H1 (cell line): ENCODE measurements at regions not wholly inside any gene's neighbourhood (a gene's known extent, or its start where the extent isn't known, plus 50 kb on each side); places are given as distances from the start of the nearest gene placed in this dataset.

Source experiments
- CTCF ChIA-PET: fragments of 300-600 bp; sonication (Branson Sonifier 250); formaldehyde crosslinking; loops from one replicate; lab custom pipeline; 2021; ENCODE audit not compliant: partially characterized antibody; lab: Charles Lee
- POLR2A ChIA-PET: fragments of 300-600 bp; sonication (Branson Sonifier 250); formaldehyde crosslinking; loops from one replicate; lab custom pipeline; 2021; ENCODE audit warnings: inconsistent platforms; ENCODE audit not compliant: partially characterized antibody; lab: Charles Lee
- DNase-seq, 2 experiments: peaks; one replicate each; pipeline versions ENCODE4 v3.0.0 to v3.0.0-alpha.2; 2010 to 2022; ENCODE audit warnings: low spot score in 2 of 2, low read depth in 1 of 2, mixed read lengths in 1 of 2
- FAIRE-seq: peaks from 2 replicates; lab custom pipeline; 2011; peaks lifted over from hg19 to GRCh38; lab: Jason Lieb, UNC
- H2AFZ ChIP-seq: 2 replicates; pipeline ENCODE4 v1.8.1; 2012; ENCODE audit warnings: low read length, inconsistent platforms
- H2AK5ac ChIP-seq: 2 replicates; pipeline ENCODE4 v1.6.1; 2013; ENCODE audit warnings: low read depth, low read length
- H2BK120ac ChIP-seq: replicated peaks from 2 replicates; pipeline ENCODE3; 2013; ENCODE audit warnings: low read depth, low read length, inconsistent platforms
- H2BK12ac ChIP-seq: 2 replicates; pipeline ENCODE4 v1.6.1; 2013; ENCODE audit warnings: low read depth, low read length
- H2BK15ac ChIP-seq: 2 replicates; pipeline ENCODE4 v1.6.1; 2013; ENCODE audit warnings: low read length
- H2BK20ac ChIP-seq: 2 replicates; pipeline ENCODE4 v1.6.1; 2013; ENCODE audit warnings: low read length
- H2BK5ac ChIP-seq: 2 replicates; pipeline ENCODE4 v1.6.1; 2013; ENCODE audit warnings: low read depth, low read length
- H3K14ac ChIP-seq: 2 replicates; pipeline ENCODE4 v1.6.1; 2013; ENCODE audit warnings: inconsistent platforms; ENCODE audit not compliant: insufficient read length
- H3K18ac ChIP-seq: 2 replicates; pipeline ENCODE4 v1.6.1; 2013; ENCODE audit warnings: low read length; ENCODE audit errors: extremely low read depth
- H3K23ac ChIP-seq: 2 replicates; pipeline ENCODE4 v1.6.1; 2013; ENCODE audit warnings: inconsistent platforms; ENCODE audit not compliant: insufficient read length
- H3K23me2 ChIP-seq: 2 replicates; pipeline ENCODE4 v1.6.1; 2013; ENCODE audit warnings: low read depth, low read length
- H3K27ac ChIP-seq: 2 replicates; pipeline ENCODE4 v1.6.1; 2011; ENCODE audit warnings: low read depth, low read length, inconsistent platforms
- H3K27me3 ChIP-seq, 4 experiments: replicated peaks in 1 of 4; 1 replicate in 1 of 4; 2 replicates in 3 of 4; pipeline versions ENCODE4 v1.6.1 to v1.8.1; 2011 to 2013; ENCODE audit warnings: low read length in 3 of 4, mild to moderate bottlenecking in 3 of 4, inconsistent platforms in 2 of 4, mixed read lengths in 2 of 4, moderate library complexity in 1 of 4; ENCODE audit not compliant: control insufficient read depth in 3 of 4, insufficient read depth in 3 of 4; ENCODE audit errors: extremely low read depth in 1 of 4
- H3K36me3 ChIP-seq, 4 experiments: 2 replicates each; pipeline versions ENCODE4 v1.6.1 to v1.8.1; 2011 to 2013; ENCODE audit warnings: mild to moderate bottlenecking in 4 of 4, low read length in 3 of 4, moderate library complexity in 2 of 4, control low read depth in 1 of 4, inconsistent platforms in 1 of 4; ENCODE audit not compliant: insufficient read depth in 4 of 4, control insufficient read depth in 2 of 4
- H3K4ac ChIP-seq: replicated peaks from 2 replicates; pipeline ENCODE3; 2013; ENCODE audit warnings: low read length, low read depth, mixed read lengths, inconsistent platforms; ENCODE audit not compliant: insufficient read length
- H3K4me1 ChIP-seq, 4 experiments: replicated peaks in 1 of 4; 1 replicate in 1 of 4; 2 replicates in 3 of 4; pipeline versions ENCODE4 v1.6.1 to v1.8.1; 2011 to 2013; ENCODE audit warnings: low read length in 3 of 4, inconsistent platforms in 2 of 4, mixed read lengths in 1 of 4; ENCODE audit not compliant: insufficient read depth in 4 of 4, control insufficient read depth in 3 of 4
- H3K4me2 ChIP-seq, 2 experiments: 2 replicates each; pipeline versions ENCODE4 v1.6.1 to v1.8.1; 2011 to 2013; ENCODE audit warnings: low read depth in 2 of 2, low read length in 2 of 2, control low read depth in 1 of 2, inconsistent platforms in 1 of 2, mild to moderate bottlenecking in 1 of 2; ENCODE audit not compliant: insufficient read depth in 1 of 2
- H3K4me3 ChIP-seq, 4 experiments: fragments of 200-600, 300-600 bp in 1 of 4; sonication (generic), shearing (Covaris generic), sonication (Bioruptor Twin) in 1 of 4; 2 replicates each; pipeline versions ENCODE4 v1.5.1 to v1.8.1; 2011 to 2016; ENCODE audit warnings: low read length in 4 of 4, low read depth in 3 of 4, control low read depth in 2 of 4, inconsistent platforms in 2 of 4, mild to moderate bottlenecking in 2 of 4, mixed read lengths in 1 of 4, moderate library complexity in 1 of 4; ENCODE audit not compliant: insufficient read depth in 2 of 4; ENCODE audit errors: extremely low read depth in 1 of 4
- H3K56ac ChIP-seq: replicated peaks from 2 replicates; pipeline ENCODE3; 2013; ENCODE audit warnings: low read depth, mild to moderate bottlenecking, mixed read lengths, low read length, inconsistent platforms; ENCODE audit not compliant: insufficient read length
- H3K79me1 ChIP-seq: 2 replicates; pipeline ENCODE4 v1.6.1; 2013; ENCODE audit warnings: low read depth, low read length, control low read depth
- H3K79me2 ChIP-seq, 2 experiments: 2 replicates each; pipeline versions ENCODE4 v1.6.1 to v1.8.1; 2012 to 2013; ENCODE audit warnings: low read length in 2 of 2, mild to moderate bottlenecking in 2 of 2, inconsistent platforms in 1 of 2; ENCODE audit not compliant: insufficient read depth in 2 of 2, control insufficient read depth in 1 of 2
- H3K9ac ChIP-seq, 4 experiments: replicated peaks in 1 of 4; 1 replicate in 1 of 4; 2 replicates in 3 of 4; pipeline versions ENCODE4 v1.6.1 to v1.8.1; 2011 to 2013; ENCODE audit warnings: low read depth in 3 of 4, low read length in 3 of 4, control low read depth in 2 of 4, mild to moderate bottlenecking in 2 of 4, moderate library complexity in 2 of 4, inconsistent platforms in 1 of 4; ENCODE audit errors: extremely low read depth in 1 of 4
- H3K9me3 ChIP-seq, 2 experiments: 2 replicates each; pipeline versions ENCODE4 v1.6.1 to v1.8.1; 2012 to 2013; ENCODE audit warnings: mild to moderate bottlenecking in 2 of 2, moderate library complexity in 2 of 2, control low read depth in 1 of 2, inconsistent platforms in 1 of 2, low read depth in 1 of 2, low read length in 1 of 2, mixed read lengths in 1 of 2; ENCODE audit not compliant: insufficient read depth in 2 of 2
- H4K20me1 ChIP-seq, 2 experiments: replicated peaks in 1 of 2; 2 replicates each; pipeline versions ENCODE3 to v1.8.1; 2011 to 2013; ENCODE audit warnings: inconsistent platforms in 2 of 2, low read length in 2 of 2, mild to moderate bottlenecking in 1 of 2; ENCODE audit not compliant: insufficient read depth in 2 of 2, control insufficient read depth in 1 of 2
- H4K5ac ChIP-seq: 2 replicates; pipeline ENCODE4 v1.6.1; 2013; ENCODE audit warnings: low read length, low read depth, mixed read lengths, inconsistent platforms; ENCODE audit not compliant: insufficient read length
- H4K8ac ChIP-seq: 2 replicates; pipeline ENCODE4 v1.8.0; 2013; ENCODE audit warnings: mild to moderate bottlenecking, moderate library complexity, low read length, inconsistent platforms; ENCODE audit not compliant: insufficient read depth; ENCODE audit errors: extremely low read depth
- H4K91ac ChIP-seq: replicated peaks from 2 replicates; pipeline ENCODE3; 2013; ENCODE audit warnings: low read length, mixed read lengths, inconsistent platforms; ENCODE audit not compliant: insufficient read length
- BRCA1 ChIP-seq: IDR thresholded peaks from 2 replicates; pipeline ENCODE4 v1.6.1; 2012; ENCODE audit warnings: low read depth, low read length, improper control_type of control experiment
- CEBPB ChIP-seq: IDR thresholded peaks from 2 replicates; pipeline ENCODE4 v1.6.1; 2012; ENCODE audit warnings: low read depth, low read length
- CHD2 ChIP-seq: IDR thresholded peaks from 2 replicates; pipeline ENCODE4 v1.6.1; 2012; ENCODE audit warnings: low read length, improper control_type of control experiment
- EP300 ChIP-seq, 2 experiments: IDR thresholded peaks; 1 replicate in 1 of 2; 2 replicates in 1 of 2; pipeline ENCODE4 v1.6.1; 2011 to 2012; ENCODE audit warnings: low read depth in 2 of 2, low read length in 2 of 2, mild to moderate bottlenecking in 2 of 2, borderline replicate concordance in 1 of 2, inconsistent platforms in 1 of 2, moderate library complexity in 1 of 2
- EZH2 ChIP-seq: fragments of 200-600 bp; sonication (generic); IDR thresholded peaks from 2 replicates; pipeline ENCODE4 v1.7.1; 2012; ENCODE audit warnings: low read depth, mild to moderate bottlenecking, moderate library complexity, low read length, inconsistent platforms; ENCODE audit not compliant: severe bottlenecking
- FOSL1 ChIP-seq: IDR thresholded peaks from 2 replicates; pipeline ENCODE4 v1.6.1; 2011; ENCODE audit warnings: mild to moderate bottlenecking, low read depth, low read length, moderate library complexity; ENCODE audit not compliant: insufficient read depth
- GTF2F1 ChIP-seq: IDR thresholded peaks from 2 replicates; pipeline ENCODE4 v1.6.1; 2012; ENCODE audit warnings: low read depth, low read length, improper control_type of control experiment, borderline replicate concordance
- NANOG ChIP-seq: IDR thresholded peaks from 2 replicates; pipeline ENCODE4 v1.6.1; 2011; ENCODE audit warnings: low read length, low read depth, mild to moderate bottlenecking, inconsistent platforms; ENCODE audit not compliant: insufficient read depth, poor library complexity, severe bottlenecking
- NRF1 ChIP-seq: IDR thresholded peaks from 2 replicates; pipeline ENCODE4 v1.6.1; 2011; ENCODE audit warnings: mild to moderate bottlenecking, low read depth, low read length, improper control_type of control experiment
- RAD21 ChIP-seq, 2 experiments: IDR thresholded peaks in 1 of 2; conservative IDR thresholded peaks in 1 of 2; 2 replicates each; pipeline ENCODE4 v1.6.1; 2011; ENCODE audit warnings: low read depth in 2 of 2, low read length in 2 of 2, improper control_type of control experiment in 1 of 2, inconsistent platforms in 1 of 2, mild to moderate bottlenecking in 1 of 2, moderate library complexity in 1 of 2
- SRF ChIP-seq: IDR thresholded peaks from 2 replicates; pipeline ENCODE4 v1.6.1; 2011; ENCODE audit warnings: mild to moderate bottlenecking, low read depth, low read length, moderate library complexity
- TBP ChIP-seq: IDR thresholded peaks from 2 replicates; pipeline ENCODE4 v1.6.1; 2011; ENCODE audit warnings: low read depth, low read length, improper control_type of control experiment
- YY1 ChIP-seq: IDR thresholded peaks from 2 replicates; pipeline ENCODE4 v1.6.1; 2011; ENCODE audit warnings: low read depth, mild to moderate bottlenecking, low read length
- ZNF274 ChIP-seq: IDR thresholded peaks from 2 replicates; pipeline ENCODE4 v1.7.0; 2012; ENCODE audit warnings: low read length, borderline replicate concordance; ENCODE audit errors: extremely low read depth
- WGBS, 2 experiments: shearing (Covaris generic) in 1 of 2; methylation state at CpG; one replicate each; pipeline versions ENCODE4 v1.1.6 to v1.1.7; 2013 to 2015; ENCODE audit warnings: low lambda C conversion rate in 2 of 2, mixed read lengths in 2 of 2, inconsistent platforms in 1 of 2, low coverage in 1 of 2, missing lambda C conversion rate in 1 of 2; ENCODE audit not compliant: insufficient replicate concordance in 2 of 2, insufficient coverage in 1 of 2, insufficient read length in 1 of 2; ENCODE audit errors: extremely low coverage in 1 of 2, missing lambda C conversion rate in 1 of 2; 5-methylcytosine and 5-hydroxymethylcytosine counted together
- TF ChIP-seq, protein P1 (sequence below): IDR thresholded peaks from 2 replicates; pipeline ENCODE4 v1.6.1; 2012; ENCODE audit warnings: inconsistent platforms

DNA sequence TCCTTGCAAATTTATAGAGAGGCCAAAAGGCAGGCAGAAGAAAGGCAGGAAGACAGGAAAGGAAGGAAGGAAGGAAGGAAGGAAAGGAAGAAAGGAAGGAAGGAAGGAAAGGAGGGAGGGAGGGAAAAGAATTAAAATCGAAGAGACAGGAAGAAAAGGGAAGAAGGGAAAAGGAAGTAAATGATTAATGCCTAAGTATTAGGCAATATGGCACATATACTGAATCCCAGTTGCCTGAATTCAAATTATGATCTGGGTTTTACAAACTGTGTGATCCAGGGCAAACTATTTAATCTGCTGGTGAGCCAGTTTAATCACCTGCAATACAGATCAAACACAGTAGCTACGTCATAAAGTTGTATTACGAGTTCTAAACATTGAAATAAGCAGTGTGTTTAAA lies 983.6 kb downstream of the FLRT2 start:
- H3K23me2 ChIP-seq: no peaks in the 10 kb centered on the region; the same call in 1 of the 2 replicates
- H2AFZ ChIP-seq: no peak overlapping the region
- no peak overlapping the region for H3K4me3 ChIP-seq
- no peak overlapping the region for H4K91ac ChIP-seq
- no peak overlapping the region for H2BK12ac ChIP-seq
- H2AK5ac ChIP-seq: no peak overlapping the region
- no peaks in the 10 kb centered on the region for H3K9me3 ChIP-seq
- no peaks in the 10 kb centered on the region for H3K79me1 ChIP-seq
- H3K4ac ChIP-seq: no peak overlapping the region
- H4K5ac ChIP-seq: no peak overlapping the region
- H3K27me3 ChIP-seq: no peaks in the 10 kb centered on the region
- H3K79me2 ChIP-seq: no peaks in the 10 kb centered on the region
- FAIRE-seq: no peak
- no peak overlapping the region for H3K18ac ChIP-seq
- CTCF ChIA-PET: no interaction called here
- H4K20me1 ChIP-seq: no peaks in the 10 kb centered on the region
- no peaks in the 10 kb centered on the region for H3K4me1 ChIP-seq
- no peak overlapping the region for H2BK5ac ChIP-seq
- H3K14ac ChIP-seq: no peak overlapping the region
- no peak overlapping the region for H2BK20ac ChIP-seq
- H3K23ac ChIP-seq: no peak overlapping the region
- 99 to 100% methylated on average over 1 to 3 of the region's 3 CpGs for WGBS, 2 experiments
- no peak overlapping the region for H2BK15ac ChIP-seq
- no peak for DNase-seq
- H3K4me2 ChIP-seq: no peak overlapping the region
- H3K56ac ChIP-seq: no peak overlapping the region
- H3K27ac ChIP-seq: no peak overlapping the region
- no peaks in the 10 kb centered on the region for H3K36me3 ChIP-seq
- H2BK120ac ChIP-seq: no peak overlapping the region
- no peak overlapping the region for H4K8ac ChIP-seq
- H3K9ac ChIP-seq: no peak overlapping the region
- POLR2A ChIA-PET: no interaction called here
- TF ChIP-seq SRF: no peak
- TF ChIP-seq CEBPB: no peak
- no peak for TF ChIP-seq NRF1
- no peak for TF ChIP-seq BRCA1
- TF ChIP-seq TBP: no peak
- no peak for TF ChIP-seq EP300 (IDR thresholded peaks at IDR 0.05; ENCODE audit: borderline replicate concordance in 1 of 2, low read depth in 2 of 2, low read length in 2 of 2)
- TF ChIP-seq, protein P1, sequence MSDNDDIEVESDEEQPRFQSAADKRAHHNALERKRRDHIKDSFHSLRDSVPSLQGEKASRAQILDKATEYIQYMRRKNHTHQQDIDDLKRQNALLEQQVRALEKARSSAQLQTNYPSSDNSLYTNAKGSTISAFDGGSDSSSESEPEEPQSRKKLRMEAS: no peak
- TF ChIP-seq FOSL1: no peak
- TF ChIP-seq EZH2: no peak
- no peak for TF ChIP-seq GTF2F1
- TF ChIP-seq YY1: no peak
- TF ChIP-seq NANOG: no peak
- no peak for TF ChIP-seq CHD2
- no peak for TF ChIP-seq ZNF274
- no peak for TF ChIP-seq RAD21 (IDR thresholded peaks at IDR 0.05 in 1 of 2, conservative IDR thresholded peaks at IDR 0.05 in 1 of 2; ENCODE audit: low read depth in 2 of 2, low read length in 2 of 2)
